Endothelial cell of hepatic sinusoid (primary cell): ENCODE measurements at regions not wholly inside any gene's neighbourhood (a gene's known extent, or its start where the extent isn't known, plus 50 kb on each side); places are given as distances from the start of the nearest gene placed in this dataset.

Experiments used
- in situ Hi-C: cut with HindIII; loops from 2 replicates; pipeline ENCODE4 v1.10.0; 2017; ENCODE audit warnings: low sequenced_read_pairs

DNA sequence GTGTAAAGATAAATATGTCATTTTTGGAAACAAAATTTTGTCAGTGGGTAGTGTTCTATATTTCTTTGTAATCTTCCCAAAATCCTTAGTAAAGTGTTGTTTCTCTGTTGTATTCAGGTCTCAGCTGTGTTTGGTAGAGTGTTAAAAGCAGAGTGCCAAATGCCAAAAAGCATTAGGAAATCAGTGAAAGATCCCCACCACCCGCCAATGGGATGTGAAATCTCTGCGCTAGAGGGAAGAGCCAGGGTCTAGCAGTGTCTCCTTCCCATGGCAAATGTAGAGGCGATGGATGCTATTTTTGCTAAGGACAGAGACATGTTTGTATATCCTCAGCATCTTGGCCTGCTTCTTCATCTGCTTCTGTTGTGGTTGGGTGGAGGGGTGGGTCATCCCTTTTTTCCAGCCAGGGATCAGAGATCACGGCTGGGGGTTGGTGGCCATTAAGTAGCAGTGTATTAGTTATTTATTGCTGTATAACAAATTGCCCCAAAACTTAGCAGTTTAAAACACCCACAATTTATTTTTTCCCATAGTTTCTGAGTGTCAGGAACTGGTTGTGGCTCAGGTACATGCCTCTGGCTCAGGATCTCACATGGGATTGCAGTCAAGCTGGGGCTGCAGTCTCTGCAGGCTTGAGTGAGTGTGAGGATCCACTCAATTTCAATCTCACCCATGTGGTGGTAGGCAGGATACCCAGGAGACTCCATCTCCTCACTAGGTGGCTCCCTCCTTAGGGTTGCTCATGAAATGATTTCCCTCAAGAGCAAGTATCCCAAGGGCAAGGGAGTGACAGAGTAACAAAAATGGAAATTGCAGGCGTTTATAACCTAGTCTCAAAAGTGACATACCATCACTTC lies 211.9 kb downstream of the MYCN start:
- in situ Hi-C loops = no loop called here

DNA sequence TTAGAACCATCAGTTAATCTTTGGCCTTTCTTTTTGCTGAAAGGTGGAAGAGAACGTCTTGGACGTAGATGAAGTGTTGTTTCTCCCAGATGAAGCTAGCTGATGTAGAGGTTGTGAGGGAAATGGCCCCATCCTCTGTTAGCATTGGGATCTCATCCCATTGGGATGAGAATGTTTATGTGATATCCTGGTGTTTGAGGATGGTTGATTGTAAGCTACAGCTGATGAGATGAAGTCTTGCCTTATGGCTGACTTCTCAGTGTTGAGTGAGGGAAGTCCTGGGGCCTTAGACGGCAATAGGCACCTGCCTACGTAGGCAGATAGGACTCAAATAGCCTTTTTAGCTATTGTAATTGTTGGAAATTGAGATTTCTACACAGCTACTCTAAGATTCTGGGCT lies 211.3 kb downstream of the MYCN start:
- in situ Hi-C loops = no loop called here

DNA sequence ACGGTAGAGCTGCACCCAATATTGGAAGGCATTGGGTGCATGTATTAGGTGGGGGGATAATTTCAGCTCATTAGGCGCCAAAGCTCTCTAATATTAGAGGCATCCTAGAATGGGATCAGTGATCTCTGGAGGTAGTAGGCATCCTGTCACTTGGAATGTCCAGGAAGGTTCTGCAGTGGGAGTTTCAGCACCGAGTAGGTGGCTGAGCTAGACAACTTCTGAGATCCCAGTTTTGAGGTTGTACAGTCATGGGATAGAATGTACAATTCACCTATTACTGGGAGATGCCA lies 210.9 kb downstream of the MYCN start:
- in situ Hi-C loops = no loop called here

DNA sequence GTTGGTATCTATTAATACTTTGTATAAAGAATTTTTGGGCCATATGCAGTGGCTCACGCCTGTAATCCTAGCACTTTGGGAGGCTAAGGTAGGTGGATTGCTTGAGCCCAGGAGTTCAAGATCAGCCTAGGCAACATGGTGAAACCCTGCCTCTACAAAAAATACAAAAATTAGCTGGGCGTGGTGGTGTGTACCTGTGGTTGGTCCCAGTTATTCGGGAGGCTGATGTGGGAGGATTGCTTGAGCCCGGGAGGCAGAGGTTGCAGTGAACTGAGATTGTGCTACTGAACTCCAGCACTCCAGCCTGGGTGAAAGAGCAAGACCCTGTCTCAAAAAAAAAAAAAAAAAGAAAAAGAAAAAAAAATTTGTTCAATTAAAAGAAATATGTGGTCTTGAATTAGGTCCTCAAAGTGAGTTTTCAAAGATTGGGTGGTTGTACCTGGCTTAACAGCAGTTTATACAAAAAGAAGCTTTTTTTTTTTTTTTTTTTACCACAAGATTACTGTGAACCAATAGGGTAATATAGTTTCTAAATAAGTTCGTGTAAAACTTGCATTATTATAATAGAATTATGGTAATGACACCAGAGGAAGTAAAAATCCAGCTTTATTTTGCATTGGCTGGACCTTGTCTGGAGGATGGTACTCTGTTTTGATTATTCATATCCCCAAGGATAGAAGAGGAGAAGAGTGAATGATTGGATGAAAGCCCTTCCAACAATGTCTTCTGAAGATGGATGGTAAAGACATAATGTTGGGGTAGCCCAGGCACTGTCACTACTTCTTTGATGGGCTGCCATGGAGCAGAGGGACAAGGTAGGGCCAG lies 210.3 kb downstream of the MYCN start:
- in situ Hi-C loops = no loop called here

DNA sequence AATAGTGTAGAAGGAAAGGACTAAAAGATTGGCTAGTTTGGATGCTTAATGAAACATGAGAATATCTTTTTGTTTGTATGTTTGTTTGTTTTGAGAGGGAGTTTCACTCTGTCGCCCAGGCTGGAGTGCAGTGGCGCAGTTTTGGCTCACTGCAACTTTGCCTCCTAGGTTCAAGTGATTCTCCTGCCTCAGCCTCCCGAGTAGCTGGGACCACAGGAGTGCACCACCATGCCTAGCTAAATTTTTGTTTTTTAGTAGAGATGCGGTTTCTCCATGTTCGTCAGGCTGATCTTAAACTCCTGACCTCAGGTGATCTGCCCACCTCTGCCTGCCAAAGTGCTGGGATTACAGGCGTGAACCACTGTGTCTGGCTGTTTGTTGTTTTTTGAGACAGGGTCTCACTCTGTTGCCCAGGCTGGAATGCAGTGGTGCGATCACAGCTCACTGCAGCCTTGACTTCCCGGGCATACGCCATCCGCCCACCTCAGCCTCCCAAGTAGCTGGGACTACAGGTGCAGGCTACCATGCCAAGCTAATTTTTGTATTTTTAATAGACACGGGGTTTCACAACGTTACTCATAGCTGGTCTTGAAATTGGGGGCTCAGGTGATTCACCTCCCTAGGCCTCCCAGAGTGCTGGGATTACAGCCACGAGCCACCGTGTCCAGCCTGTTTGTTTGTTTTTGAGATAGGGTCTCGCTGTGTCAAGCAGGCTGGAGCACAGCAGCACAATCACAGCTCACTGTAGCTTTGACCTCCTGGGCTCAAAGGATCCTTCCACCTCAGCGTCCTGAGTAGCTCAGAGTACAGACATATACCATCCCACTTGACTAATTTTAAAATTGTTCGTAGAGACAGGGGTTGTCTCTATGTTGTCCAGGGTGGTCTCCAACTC lies 209.2 kb downstream of the MYCN start:
- in situ Hi-C loops = no loop called here

DNA sequence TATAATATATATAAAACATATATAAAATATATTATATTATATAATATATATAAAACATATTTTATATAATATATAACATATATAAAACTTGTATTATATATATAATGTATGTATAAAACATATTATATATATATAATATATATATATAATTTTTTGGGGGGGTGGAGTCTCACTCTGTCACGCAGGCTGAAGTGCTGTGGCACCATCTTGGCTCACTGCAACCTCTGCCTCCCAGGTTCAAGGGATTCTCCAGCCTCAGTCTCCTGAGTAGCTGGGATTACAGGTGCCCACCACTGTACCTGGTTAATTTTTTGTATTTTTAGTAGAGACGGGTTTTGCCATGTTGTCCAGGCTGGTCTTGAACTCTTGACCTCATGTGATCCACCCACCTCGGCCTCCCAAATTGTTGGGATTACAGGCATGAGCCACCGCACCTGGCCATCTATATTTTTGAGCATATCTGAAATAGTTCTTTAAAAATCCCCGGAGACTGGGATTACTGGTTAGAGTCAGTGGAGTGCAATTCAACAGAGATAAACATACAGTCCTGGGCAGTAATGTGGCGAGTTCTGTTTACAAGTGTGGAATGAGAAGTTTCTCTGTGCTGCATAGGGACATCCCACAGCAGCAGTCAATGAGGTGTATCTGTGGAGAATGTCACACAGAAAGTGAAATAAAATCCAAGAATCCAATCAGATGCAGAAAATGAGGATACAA lies 208.4 kb downstream of the MYCN start:
- in situ Hi-C loops = no loop called here

DNA sequence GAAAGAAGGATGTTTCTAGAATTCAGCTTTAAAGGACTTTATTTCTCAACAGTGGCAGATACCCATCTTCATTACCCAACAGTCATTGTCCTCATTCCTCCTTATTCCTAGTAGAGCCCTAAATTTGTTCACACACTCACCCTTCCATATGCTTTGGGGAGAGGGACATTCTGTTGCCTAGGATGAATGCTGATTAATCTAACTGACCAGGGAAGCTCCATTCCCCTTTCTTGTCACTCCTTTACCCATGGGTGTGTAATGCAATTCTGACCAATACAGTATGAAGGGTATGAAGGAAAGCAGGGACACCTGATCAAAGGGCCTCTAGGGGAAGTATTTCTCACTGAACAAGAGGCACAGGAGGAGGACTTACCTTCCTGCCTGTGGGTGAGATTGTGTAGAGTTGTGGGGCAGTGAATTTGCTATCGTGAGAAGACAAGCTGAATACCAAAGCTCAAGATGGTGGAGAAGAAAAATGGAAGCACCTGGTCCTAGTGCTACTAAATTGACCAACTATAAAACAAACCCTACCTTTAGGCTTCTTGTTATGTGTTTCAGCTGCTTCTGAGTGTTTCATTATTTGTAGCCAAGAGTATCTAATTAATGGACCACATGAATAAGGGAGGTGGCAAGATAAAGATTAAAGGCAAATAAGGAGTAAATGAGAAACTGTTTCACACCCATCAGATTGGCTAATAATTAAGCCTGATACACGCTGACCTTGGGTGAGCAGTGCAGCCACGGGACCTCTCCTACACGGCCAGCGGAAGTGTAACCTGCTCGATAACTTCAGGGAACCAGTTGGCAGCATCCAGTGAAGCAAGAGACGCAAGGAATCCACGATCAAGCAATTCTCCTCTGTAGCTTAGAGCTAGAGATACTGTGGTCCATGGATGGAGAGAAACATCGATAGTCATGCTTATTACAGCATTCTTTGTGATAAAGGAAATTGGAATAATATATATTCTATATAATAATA lies 202.3 kb downstream of the MYCN start:
- in situ Hi-C loops = no loop called here

DNA sequence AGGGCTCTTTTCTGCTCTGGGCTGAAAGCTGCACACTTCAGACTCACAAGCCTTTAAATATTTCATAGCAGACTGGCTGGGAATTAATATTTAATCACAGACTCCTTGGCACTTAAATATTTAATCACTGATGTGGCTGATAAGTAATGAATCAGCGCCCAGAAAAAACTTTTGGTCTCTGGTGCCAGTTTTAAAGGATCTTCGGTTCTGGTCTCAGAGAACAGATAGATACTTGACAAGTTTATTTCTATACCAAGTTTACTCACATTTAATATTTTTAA lies 201.2 kb downstream of the MYCN start:
- in situ Hi-C loops = no loop called here

DNA sequence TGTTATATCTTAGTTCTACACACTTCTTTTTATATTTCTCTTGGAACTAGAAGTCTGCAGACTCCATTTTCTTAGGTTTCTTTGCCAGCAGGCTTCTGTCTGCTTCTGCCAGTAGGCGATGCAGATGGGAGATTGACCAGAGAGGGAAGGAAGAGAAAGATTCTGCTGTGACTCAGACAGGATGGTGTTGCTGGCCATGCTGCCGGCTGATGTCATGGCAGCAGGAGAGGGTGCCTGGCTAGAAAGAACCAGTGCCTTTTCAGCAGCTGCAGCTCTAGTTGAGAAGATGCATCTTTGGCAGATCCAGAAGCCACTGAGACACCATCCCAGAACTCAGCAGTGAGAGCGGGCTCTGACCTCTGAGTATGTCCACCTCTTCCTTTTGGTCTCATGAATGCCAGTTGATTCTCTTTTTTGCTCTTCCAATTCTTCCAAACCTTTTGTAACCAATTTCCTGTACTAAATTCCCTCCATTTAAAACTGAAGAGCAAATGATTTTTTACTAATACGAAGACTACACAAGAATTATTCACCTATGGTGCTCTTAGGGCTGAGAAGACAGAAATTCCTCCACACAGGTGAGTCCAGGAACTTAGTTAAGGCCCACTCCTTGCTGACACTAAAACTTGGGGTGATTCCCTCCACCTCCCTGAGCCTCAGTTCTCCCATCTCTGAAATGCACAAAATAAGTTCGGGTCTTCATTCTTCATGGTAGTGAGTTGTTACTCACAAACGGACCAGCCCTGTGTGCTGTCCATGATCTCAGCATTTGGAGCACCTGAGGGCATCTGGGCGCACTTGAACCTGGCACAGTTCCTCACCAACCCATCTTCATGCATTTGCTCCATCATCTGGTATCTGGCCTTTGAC lies 200.7 kb downstream of the MYCN start:
- in situ Hi-C loops = no loop called here

DNA sequence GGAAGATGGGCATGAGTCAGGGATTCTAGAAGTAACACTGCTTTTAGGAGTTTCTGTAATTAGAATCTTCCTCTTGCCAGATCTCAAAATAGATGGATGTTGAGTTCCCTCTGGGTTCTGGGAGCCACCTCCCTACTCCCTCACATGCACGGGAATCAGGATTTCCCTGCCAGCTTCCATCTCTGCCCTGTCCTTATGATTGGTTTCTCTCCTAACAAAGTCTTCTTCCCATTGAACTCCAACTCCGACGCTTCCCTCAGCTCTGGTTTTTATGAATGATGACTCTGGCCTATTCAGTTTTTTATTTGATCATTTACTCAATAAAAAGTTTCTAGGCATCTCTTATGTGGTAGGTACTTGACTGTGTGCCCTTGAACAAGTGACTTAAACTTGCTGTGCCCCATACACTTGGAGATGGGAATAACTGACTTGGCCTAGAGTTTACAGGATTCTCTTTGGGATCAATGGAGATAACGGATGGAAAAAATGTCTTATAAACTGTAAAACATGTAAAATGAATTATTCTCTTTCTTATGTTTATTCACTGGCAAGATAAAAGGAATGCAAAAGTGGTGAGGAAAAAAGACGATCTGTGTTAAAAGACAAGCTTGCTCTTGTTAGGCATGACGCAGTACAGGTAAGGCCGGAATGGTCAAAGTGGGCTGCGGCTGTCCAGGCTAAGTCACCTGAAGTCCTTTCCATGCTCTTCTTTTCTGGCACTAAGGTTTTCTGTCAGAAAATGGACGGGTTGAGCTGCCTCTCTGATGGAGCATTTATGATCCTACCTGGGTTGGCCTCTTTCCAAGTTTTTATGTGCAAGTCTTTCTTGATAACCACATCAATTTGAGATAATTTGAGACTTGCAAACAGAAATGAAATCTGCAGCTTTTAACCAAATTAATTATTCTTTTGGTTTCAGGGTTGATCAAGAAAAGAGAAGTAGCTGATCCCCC lies 199.6 kb downstream of the MYCN start:
- in situ Hi-C loops = no loop called here

DNA sequence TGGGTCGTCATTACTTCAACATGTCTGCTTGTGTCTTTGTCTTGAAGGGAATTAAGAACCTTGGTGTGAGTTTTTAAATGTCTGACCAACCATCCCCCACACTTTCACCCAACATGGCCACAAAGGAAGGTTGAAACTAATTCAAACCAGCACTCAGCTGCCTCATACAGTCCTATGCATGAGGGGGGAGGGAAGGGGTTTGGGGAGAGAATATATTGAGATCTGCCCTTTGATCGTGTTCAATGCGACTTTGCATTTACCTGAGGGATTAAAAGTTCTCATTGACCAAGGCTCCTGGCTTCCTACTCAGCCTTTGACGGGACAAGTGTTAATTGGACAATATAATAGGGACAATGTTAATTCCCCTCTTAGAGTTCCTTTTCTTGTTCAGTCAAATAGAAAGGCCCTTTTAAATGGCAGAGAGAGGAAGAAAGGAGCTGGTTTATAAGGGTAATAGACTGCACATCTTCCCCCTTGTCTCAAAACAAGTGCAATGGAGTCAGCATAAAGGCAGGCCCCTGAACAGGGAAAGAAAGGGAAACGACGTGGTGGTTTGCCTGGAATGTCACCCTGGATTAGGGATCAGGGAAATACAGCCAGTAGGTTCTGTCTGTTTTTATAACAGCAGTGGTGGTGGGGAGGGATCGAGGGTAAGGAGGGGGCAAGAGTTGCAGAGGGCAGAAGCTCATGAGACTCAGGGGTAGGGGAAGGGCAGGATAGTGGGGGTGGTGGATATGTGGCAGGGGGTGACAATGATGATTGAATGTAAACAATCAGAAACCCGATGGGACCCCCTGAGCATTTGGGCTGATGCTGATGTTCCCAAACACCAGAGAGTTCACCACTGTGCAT lies 198.7 kb downstream of the MYCN start:
- in situ Hi-C loops = no loop called here

DNA sequence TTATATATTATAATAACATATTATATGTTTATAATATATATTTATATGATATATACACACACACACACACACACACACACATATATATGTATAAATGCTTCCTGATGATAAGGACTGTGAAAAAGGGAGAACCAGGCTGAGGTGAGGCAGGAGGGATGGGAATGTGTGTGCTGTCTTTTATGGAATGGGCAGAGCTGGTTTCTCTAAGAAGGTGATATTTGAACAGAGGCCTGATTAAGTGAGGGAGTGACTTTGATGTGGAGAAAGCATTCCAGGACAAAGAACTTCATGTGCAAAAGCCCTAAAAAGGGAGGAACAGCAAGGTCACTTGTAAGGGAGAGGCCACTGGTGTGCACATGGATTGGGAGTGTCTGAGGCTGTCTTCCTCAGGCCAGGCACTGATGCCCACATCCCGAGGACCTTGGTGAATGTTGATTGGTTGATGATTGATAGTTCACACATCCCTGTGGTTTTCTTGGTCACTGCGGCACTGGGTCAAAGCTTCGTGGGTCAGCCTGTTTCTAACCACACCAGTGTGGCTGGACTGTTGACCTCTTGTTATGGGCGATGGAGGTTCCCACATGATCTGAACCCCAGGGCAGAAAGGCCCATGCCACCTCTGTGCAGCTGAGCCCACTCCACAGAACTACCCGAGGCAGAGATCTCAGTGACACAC lies 196.9 kb downstream of the MYCN start:
- in situ Hi-C loops = no loop called here

DNA sequence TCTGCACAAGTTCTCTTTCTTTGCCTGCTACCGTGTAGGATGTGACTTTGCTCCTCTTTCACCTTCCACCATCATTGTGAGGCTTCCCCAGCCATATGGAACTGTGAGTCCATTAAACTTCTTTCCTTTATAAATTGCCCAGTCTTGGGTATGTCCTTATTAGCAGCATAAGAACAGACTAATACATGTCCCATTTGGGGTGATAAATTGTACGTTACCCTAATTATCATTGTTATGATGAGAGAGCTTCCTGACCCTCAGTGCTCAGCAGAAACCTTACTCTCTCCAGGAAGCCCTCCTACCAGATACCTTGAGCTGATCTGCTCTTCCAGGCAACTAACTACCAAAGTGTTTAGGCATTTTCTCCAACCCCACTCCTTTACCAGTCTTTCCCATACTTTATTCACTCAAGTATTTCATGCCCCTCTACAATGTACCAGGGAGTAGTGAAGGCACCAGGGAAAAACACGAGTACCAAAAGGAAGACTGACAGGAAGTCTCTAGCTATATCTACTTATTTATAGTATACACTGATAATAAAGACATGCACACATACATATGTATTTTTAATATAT lies 196.2 kb downstream of the MYCN start:
- in situ Hi-C loops = no loop called here

DNA sequence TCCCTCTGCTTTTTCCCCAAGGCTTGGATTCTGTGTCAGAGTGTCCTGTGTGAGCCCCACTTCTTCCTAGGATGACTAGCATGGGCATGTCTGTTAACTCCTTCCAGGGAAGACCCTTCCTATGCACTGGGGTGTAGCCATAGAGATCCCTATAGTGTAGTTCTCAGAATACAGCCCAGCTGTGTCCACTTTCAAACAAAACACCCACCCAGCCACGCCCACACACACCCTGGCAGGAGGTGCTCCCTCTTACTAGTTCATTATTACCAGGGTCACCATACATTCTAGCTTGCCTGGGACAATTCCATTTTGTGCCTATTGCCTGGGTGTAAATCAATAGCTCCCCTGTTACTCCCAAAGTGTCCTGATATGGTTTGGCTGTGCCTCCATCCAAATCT lies 195.6 kb downstream of the MYCN start:
- in situ Hi-C loops = no loop called here

DNA sequence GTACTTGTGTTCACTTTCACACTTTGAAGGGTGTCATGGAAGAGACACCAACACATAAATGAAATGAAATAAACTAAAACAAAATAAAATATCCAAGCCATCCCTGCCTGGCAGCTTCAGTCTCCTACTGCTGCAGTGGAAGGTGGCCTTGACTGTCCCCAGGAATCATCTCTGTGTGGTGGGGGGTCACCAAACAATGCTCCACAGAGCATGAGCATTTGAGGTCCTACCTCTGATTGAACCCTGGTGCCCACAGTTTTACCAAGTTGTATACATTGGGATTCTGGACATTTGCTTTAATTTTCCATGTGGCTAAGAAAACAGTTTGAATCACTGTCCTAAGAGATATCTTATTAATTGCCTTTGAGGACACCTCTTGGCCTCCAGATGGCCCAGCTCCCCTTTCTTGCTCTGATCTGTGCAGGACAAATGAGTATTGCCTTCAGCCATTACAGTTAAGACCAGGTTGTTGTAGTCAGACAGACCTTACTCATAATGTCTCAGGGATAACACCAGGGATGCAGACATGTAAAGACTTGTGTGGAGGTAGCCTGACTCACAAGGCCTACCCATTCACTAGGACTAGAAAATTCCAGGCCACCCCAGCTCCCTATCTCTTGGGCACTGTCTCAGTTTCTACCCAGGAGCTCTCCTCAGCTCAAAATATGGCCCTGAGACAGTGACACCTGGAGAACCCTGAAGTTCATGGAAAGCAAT lies 195.0 kb downstream of the MYCN start:
- in situ Hi-C loops = no loop called here
